AG04449 (cell line): ENCODE measurements at regions not wholly inside any gene's neighbourhood (a gene's known extent, or its start where the extent isn't known, plus 50 kb on each side); places are given as distances from the start of the nearest gene placed in this dataset.

Experiments used
- CTCF ChIA-PET: fragments of 350-600 bp; formaldehyde crosslinking; extraction: SDS; loops from one replicate; lab custom pipeline; 2021; ENCODE audit warnings: antibody characterized with exemption; lab: Yijun Ruan, JAX
- POLR2A ChIA-PET: fragments of 400-600, 350-600 bp; formaldehyde crosslinking; extraction: SDS; loops from one replicate; lab custom pipeline; 2020; ENCODE audit warnings: antibody characterized with exemption, inconsistent platforms; lab: Yijun Ruan, JAX
- DNase-seq: peaks from one replicate; pipeline ENCODE4 v3.0.0-alpha.2; 2010; ENCODE audit warnings: low read depth, low spot score
- H3K4me3 ChIP-seq: 2 replicates; pipeline ENCODE4 v1.5.1; 2011; ENCODE audit warnings: low read depth, mild to moderate bottlenecking, control low read depth, low read length
- CTCF ChIP-seq: IDR thresholded peaks from one replicate; pipeline ENCODE4 v1.5.1; 2011; ENCODE audit warnings: mild to moderate bottlenecking, moderate library complexity, low read length, control low read depth, inconsistent platforms; ENCODE audit not compliant: insufficient read depth; ENCODE audit errors: missing control alignments

- POLR2A ChIA-PET = no interaction called here
- no peak for DNase-seq
- no peak overlapping the region for H3K4me3 ChIP-seq
- CTCF ChIA-PET = no interaction called here
- no peak for TF ChIP-seq CTCF
Observed at GRCh38 chr4:63678358-63678931, 730.8 kb downstream of the TECRL start.

GRCh38 chr4:63670735-63671134, 738.5 kb downstream of the TECRL start:
- no peak overlapping the region for H3K4me3 ChIP-seq
- POLR2A ChIA-PET = no interaction called here
- no peak for DNase-seq
- CTCF ChIA-PET = no interaction called here
- TF ChIP-seq CTCF = no peak

DNA sequence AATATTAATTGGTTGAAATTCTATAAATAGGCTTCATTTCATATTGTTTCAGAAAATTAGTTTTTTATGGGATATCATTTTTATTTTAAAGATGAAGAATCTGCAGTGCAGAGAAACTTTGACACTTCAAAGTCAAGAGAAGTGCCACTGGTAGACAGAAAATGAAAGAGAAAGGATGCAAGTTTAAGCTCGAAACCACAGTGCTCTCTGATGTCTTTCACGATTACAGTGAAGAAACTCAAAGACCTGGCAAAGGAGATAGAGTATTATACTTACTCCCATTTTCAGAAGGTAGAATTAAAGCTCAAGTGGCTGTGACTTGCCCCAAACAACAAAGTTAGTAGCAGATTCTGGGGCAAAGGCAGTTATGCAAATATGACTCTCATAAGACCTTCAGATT, 745.4 kb downstream of the TECRL start:
- no peak overlapping the region for H3K4me3 ChIP-seq
- ChIA-PET POLR2A (no interaction called here), CTCF (no interaction called here)
- no peak for TF ChIP-seq CTCF
- no peak for DNase-seq

GRCh38 chr4:63644396-63644795, 764.9 kb downstream of the TECRL start:
- POLR2A ChIA-PET = no interaction called here
- DNase-seq = no peak
- no peak for TF ChIP-seq CTCF
- H3K4me3 ChIP-seq = no peak overlapping the region
- CTCF ChIA-PET = no interaction called here

DNA sequence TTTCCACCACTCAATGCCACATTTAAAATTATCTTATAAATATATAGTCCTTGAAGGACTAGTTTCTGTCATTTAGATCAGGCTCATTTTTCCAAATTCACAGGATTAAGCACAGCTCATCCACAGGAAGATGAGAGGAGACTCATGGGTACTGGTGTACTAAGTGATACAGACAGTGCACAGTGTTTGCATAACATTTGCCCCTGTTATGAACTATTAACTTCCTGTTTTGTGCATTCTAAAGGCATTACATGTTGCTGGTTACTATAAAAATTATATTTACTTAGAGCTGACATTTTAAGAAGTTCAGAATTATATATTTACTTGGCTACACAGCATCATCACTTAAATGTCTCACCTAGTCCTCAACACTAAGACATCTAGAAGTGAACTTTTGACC, 772.0 kb downstream of the TECRL start:
- no peak overlapping the region for H3K4me3 ChIP-seq
- ChIA-PET POLR2A (no interaction called here), CTCF (no interaction called here)
- no peak for TF ChIP-seq CTCF
- DNase-seq = no peak

DNA sequence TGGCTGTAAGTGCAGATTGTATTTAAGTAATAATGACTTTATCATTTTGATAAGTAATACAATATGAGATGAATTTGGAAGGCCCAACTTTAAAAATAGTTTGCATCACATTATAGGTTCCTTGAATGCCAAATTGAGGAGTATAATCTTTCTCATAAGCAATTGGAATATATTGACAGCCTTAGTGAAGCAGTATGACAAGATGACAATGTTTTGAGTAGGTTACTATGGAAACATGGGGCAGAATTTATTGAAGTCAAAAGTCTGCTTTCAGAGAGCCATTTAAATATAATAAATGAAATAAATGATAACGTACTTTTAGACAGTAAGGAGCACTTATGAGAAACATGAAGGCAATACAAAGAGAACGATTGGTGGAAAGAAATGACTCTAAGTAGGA, 776.4 kb downstream of the TECRL start:
- no peak for TF ChIP-seq CTCF
- ChIA-PET POLR2A (no interaction called here), CTCF (no interaction called here)
- DNase-seq = no peak
- H3K4me3 ChIP-seq = no peak overlapping the region
